GM23248 (cell line): ENCODE measurements at regions not wholly inside any gene's neighbourhood (a gene's known extent, or its start where the extent isn't known, plus 50 kb on each side); places are given as distances from the start of the nearest gene placed in this dataset.

Source experiments
- DNase-seq: peaks from one replicate; pipeline ENCODE4 v3.0.0-alpha.2; 2015
- H2AFZ ChIP-seq: fragments of 200-600 bp; sonication (generic); 2 replicates; pipeline ENCODE4 v1.6.1; 2016; ENCODE audit warnings: antibody characterized with exemption
- H3F3A ChIP-seq: fragments of 200-600 bp; sonication (generic); 2 replicates; pipeline ENCODE4 v1.6.1; 2016; ENCODE audit warnings: mild to moderate bottlenecking, antibody characterized with exemption, mixed run types; ENCODE audit not compliant: insufficient read depth
- H3K27ac ChIP-seq: fragments of 200-600 bp; sonication (generic); 2 replicates; pipeline ENCODE4 v1.5.1; 2016; ENCODE audit warnings: mild to moderate bottlenecking
- H3K27me3 ChIP-seq: fragments of 200-600 bp; sonication (generic); replicated peaks from 2 replicates; pipeline ENCODE4 v1.6.1; 2016; ENCODE audit warnings: mild to moderate bottlenecking; ENCODE audit not compliant: insufficient read depth
- H3K36me3 ChIP-seq: fragments of 200-600 bp; sonication (generic); 2 replicates; pipeline ENCODE4 v1.6.1; 2016; ENCODE audit warnings: low read depth, mild to moderate bottlenecking
- H3K4me1 ChIP-seq: fragments of 200-600 bp; sonication (generic); 2 replicates; pipeline ENCODE4 v1.6.1; 2016; ENCODE audit warnings: mild to moderate bottlenecking; ENCODE audit not compliant: insufficient read depth
- H3K4me2 ChIP-seq: fragments of 200-600 bp; sonication (generic); one replicate; pipeline ENCODE4 v1.6.1; 2016; ENCODE audit warnings: mild to moderate bottlenecking; ENCODE audit not compliant: unreplicated experiment
- H3K4me3 ChIP-seq: fragments of 200-600 bp; sonication (generic); 2 replicates; pipeline ENCODE4 v1.5.1; 2016; ENCODE audit warnings: mild to moderate bottlenecking
- H3K79me2 ChIP-seq: fragments of 200-600 bp; sonication (generic); 2 replicates; pipeline ENCODE4 v1.6.1; 2016; ENCODE audit warnings: mild to moderate bottlenecking; ENCODE audit not compliant: insufficient read depth
- H3K9ac ChIP-seq: fragments of 200-600 bp; sonication (generic); 2 replicates; pipeline ENCODE4 v1.6.1; 2016; ENCODE audit warnings: mild to moderate bottlenecking
- H3K9me2 ChIP-seq: fragments of 200-600 bp; sonication (generic); 2 replicates; pipeline ENCODE4 v1.6.1; 2016; ENCODE audit warnings: mixed run types, mild to moderate bottlenecking, moderate library complexity; ENCODE audit not compliant: insufficient read depth
- H3K9me3 ChIP-seq: fragments of 200-600 bp; sonication (generic); one replicate; pipeline ENCODE4 v1.6.1; 2017; ENCODE audit warnings: low read depth
- H4K20me1 ChIP-seq: fragments of 200-600 bp; sonication (generic); 2 replicates; pipeline ENCODE4 v1.6.0; 2016; ENCODE audit not compliant: insufficient read depth
- EZH2 ChIP-seq: fragments of 200-600 bp; sonication (generic); IDR thresholded peaks from 2 replicates; pipeline ENCODE4 v1.6.1; 2018; ENCODE audit warnings: antibody characterized with exemption, mild to moderate bottlenecking; ENCODE audit not compliant: insufficient read depth, poor library complexity, severe bottlenecking
- EZH2phosphoT487 ChIP-seq: fragments of 200-600 bp; sonication (generic); IDR thresholded peaks from 2 replicates; pipeline ENCODE4 v1.6.1; 2018; ENCODE audit warnings: antibody characterized with exemption, moderate library complexity, mild to moderate bottlenecking, low read depth; ENCODE audit not compliant: insufficient read depth
- WGBS, 2 experiments: methylation state at CpG; one replicate each; pipeline ENCODE4 v1.1.6; 2015 to 2017; ENCODE audit warnings: low lambda C conversion rate in 2 of 2, low coverage in 1 of 2; ENCODE audit errors: missing lambda C conversion rate in 2 of 2; 5-methylcytosine and 5-hydroxymethylcytosine counted together
- in situ Hi-C: fragments of 300-500 bp; cut with MboI; formaldehyde crosslinking; loops from 2 replicates; pipeline ENCODE4 v1.15.0; 2020

DNA sequence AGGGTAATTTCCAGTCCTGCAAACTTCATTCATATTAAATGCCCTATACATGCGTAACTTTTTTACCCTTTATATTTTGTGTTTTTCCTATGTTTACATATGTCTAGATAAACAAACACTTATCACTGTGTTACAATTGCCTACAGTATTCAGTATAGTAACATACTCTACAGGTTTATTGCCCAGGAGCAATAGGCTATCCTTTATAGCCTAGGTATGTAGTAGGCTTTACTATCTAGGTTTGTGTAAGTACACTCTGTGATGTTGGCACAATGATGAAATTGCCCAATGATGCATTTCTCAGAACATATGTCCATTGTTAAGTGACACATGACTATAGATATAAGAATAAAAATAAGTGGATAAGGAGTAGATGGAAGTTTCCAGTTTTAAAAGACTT is 345.5 kb upstream of the C1orf87 start:
- H3K36me3 ChIP-seq, result no peaks in the 10 kb centered on the region
- no peak overlapping the region for H3K27ac ChIP-seq
- H3F3A ChIP-seq, result no peaks in the 10 kb centered on the region
- no peaks in the 10 kb centered on the region for H3K27me3 ChIP-seq
- in situ Hi-C loops, result no loop called here
- H3K4me3 ChIP-seq, result no peak overlapping the region
- 34 to 73% methylated on average over 1 of the region's 1 CpG for WGBS, 2 experiments
- no peaks in the 10 kb centered on the region for H3K4me1 ChIP-seq
- no peaks in the 10 kb centered on the region for H3K9me2 ChIP-seq
- DNase-seq, result no peak
- H3K9ac ChIP-seq, result no peak overlapping the region
- no peak overlapping the region for H3K4me2 ChIP-seq
- no peaks in the 10 kb centered on the region for H3K79me2 ChIP-seq
- TF ChIP-seq EZH2, result no peak
- TF ChIP-seq EZH2phosphoT487, result no peak
- no peaks in the 10 kb centered on the region; the same call in 1 of the 2 replicates for H4K20me1 ChIP-seq
- no peak overlapping the region for H2AFZ ChIP-seq
- no peaks in the 10 kb centered on the region for H3K9me3 ChIP-seq

DNA sequence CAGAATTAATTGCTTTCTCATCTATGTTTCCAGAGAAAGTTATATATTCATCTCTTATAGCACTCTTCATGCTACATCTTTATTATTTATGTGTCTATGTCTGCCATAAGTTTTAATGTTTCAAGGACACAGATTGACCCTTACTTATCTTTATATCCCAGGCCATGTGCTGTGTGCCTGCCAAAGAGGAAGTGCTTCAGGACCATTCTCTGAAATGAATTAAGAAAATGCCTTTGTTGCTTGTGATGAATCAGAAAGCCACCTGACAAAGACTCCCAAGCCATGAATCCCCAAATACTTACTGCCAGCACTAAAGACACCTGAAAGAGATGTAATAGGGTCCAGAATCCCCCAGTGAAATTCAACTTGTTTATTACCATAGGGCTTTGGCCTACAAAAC is 342.1 kb upstream of the C1orf87 start:
- in situ Hi-C loops, result no loop called here
- H3K9me3 ChIP-seq, result no peaks in the 10 kb centered on the region
- H3K27me3 ChIP-seq, result no peaks in the 10 kb centered on the region; the same call in 1 of the 2 replicates
- no peaks in the 10 kb centered on the region for H3F3A ChIP-seq
- no peak overlapping the region for H3K9ac ChIP-seq
- no peaks in the 10 kb centered on the region; the same call in 1 of the 2 replicates for H4K20me1 ChIP-seq
- DNase-seq, result no peak
- no peak overlapping the region for H3K4me3 ChIP-seq
- H2AFZ ChIP-seq, result no peak overlapping the region
- no peaks in the 10 kb centered on the region for H3K79me2 ChIP-seq
- H3K36me3 ChIP-seq, result no peaks in the 10 kb centered on the region
- no peaks in the 10 kb centered on the region for H3K4me1 ChIP-seq
- no peaks in the 10 kb centered on the region for H3K9me2 ChIP-seq
- no peak overlapping the region for H3K27ac ChIP-seq
- no peak for TF ChIP-seq EZH2
- no peak for TF ChIP-seq EZH2phosphoT487
- no peak overlapping the region for H3K4me2 ChIP-seq

DNA sequence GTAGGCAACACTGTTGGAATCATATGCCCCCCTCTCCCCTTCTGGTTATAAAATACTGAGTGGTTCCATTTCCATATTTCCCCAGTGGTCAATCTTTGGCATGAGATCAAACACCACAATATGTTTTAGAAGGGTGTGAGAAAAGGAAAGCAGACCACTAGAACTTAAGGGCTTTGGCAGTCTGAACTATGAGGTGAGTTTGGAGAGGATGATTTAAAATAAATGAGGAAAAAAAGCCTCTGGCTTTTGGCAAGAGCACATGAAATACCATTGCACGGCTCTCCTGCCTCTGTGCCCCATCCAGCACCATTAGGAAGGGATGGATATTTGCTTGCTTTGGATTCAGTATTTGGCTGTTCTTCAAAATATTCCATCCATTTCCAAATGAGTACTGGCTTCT is 339.5 kb upstream of the C1orf87 start:
- Histone ChIP-seq H4K20me1 (no peaks in the 10 kb centered on the region; the same call in 1 of the 2 replicates), H3K27me3 (no peaks in the 10 kb centered on the region; the same call in 1 of the 2 replicates), H3K36me3 (no peaks in the 10 kb centered on the region), H3K27ac (no peak overlapping the region), H3K9me2 (no peaks in the 10 kb centered on the region), H3K4me3 (no peak overlapping the region), H3K4me2 (no peak overlapping the region), H3K79me2 (no peaks in the 10 kb centered on the region), H2AFZ (no peak overlapping the region), H3K9ac (no peak overlapping the region), H3K4me1 (no peaks in the 10 kb centered on the region), H3F3A (no peaks in the 10 kb centered on the region), H3K9me3 (no peaks in the 10 kb centered on the region)
- TF ChIP-seq EZH2, result no peak
- no peak for TF ChIP-seq EZH2phosphoT487
- in situ Hi-C loops, result no loop called here
- DNase-seq, result no peak
- WGBS, 2 experiments, result 41 to 50% methylated on average over 1 of the region's 1 CpG

DNA sequence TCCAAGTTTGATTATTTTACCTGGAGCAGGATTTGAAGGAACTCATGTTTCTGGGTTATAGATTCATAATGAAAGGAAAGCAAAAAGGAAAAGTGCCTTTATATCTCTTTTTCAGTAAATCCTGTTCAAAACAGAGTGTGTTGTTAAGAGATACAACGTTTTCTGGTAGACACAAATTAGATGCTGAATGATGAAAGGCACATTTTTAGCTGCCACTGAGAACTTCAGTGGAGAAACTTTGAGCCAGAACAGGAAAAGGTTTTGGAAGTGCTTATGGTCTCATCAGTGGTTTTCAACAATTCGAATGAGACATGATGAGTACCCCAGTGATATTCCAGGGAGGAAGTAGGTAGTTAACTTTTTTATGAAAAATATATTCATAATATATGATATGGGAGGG is 338.0 kb upstream of the C1orf87 start:
- TF ChIP-seq EZH2phosphoT487 (no peak), EZH2 (no peak)
- Histone ChIP-seq H3K79me2 (no peaks in the 10 kb centered on the region), H4K20me1 (no peaks in the 10 kb centered on the region), H3K4me2 (no peak overlapping the region), H3K9me2 (no peaks in the 10 kb centered on the region), H3K9me3 (no peaks in the 10 kb centered on the region), H3K27ac (no peak overlapping the region), H3K36me3 (no peaks in the 10 kb centered on the region), H2AFZ (no peak overlapping the region), H3K27me3 (no peaks in the 10 kb centered on the region; the same call in none of the 2 replicates), H3F3A (no peaks in the 10 kb centered on the region), H3K9ac (no peak overlapping the region), H3K4me3 (no peak overlapping the region), H3K4me1 (no peaks in the 10 kb centered on the region)
- WGBS, 2 experiments, result 0 to 1% methylated on average over 2 of the region's 2 CpGs
- no peak for DNase-seq
- in situ Hi-C loops, result no loop called here

DNA sequence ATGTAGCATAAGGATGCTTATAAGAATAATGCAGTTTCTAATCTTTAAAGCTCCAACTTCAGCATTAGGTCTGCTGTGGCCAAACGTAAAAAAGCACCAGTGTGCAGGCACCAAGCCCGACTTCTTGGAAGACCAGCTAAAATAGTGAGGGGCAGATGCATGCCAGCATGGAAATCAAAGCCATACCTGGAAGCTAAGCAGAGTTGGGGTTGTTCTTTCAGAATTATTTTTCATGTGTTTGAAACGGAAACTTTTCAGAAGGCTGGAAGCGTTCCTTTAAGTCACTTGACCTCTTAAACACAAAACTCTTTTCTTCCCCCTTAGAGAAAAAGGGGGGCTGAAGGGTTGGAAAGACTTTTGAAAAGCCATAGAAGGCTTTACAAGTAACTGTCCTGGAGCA is 329.2 kb upstream of the C1orf87 start:
- no peaks in the 10 kb centered on the region for H4K20me1 ChIP-seq
- no peaks in the 10 kb centered on the region for H3K36me3 ChIP-seq
- H3K27me3 ChIP-seq, result peaks cover 4% of the 10 kb centered on the region; the same call in 1 of the 2 replicates
- no peak overlapping the region for H3K9ac ChIP-seq
- H3F3A ChIP-seq, result no peaks in the 10 kb centered on the region
- TF ChIP-seq EZH2phosphoT487 (no peak), EZH2 (no peak)
- in situ Hi-C loops, result no loop called here
- H3K4me1 ChIP-seq, result no peaks in the 10 kb centered on the region
- no peaks in the 10 kb centered on the region for H3K9me2 ChIP-seq
- H3K4me2 ChIP-seq, result no peak overlapping the region
- no peak overlapping the region for H2AFZ ChIP-seq
- H3K27ac ChIP-seq, result no peak overlapping the region
- H3K79me2 ChIP-seq, result no peaks in the 10 kb centered on the region
- no peak overlapping the region for H3K4me3 ChIP-seq
- no peak for DNase-seq
- no peaks in the 10 kb centered on the region for H3K9me3 ChIP-seq
- 11 to 13% methylated on average over 4 of the region's 4 CpGs for WGBS, 2 experiments
